ENCODE measurements at regions not wholly inside any gene's neighbourhood (a gene's known extent, or its start where the extent isn't known, plus 50 kb on each side); places are given as distances from the start of the nearest gene placed in this dataset.

- no peak for DNase-seq
- Histone ChIP-seq H3K4me1 (peaks cover 0 to 37% (median 12%) of the 10 kb centered on the region in 6 donors), H3K36me3 (no peaks in the 10 kb centered on the region), H3K9me3 (no peaks in the 10 kb centered on the region), H3K4me3 (no peak overlapping the region), H3K27me3 (replicated peaks in 1 of 7) (peaks cover 0 to 39% (median 0%) of the 10 kb centered on the region in 7 donors), H3K27ac (peak overlapping the region in 5 of 8 donors; percentile 1 to 63 (median 15))
- 47 to 80% (median 67%) methylated on average over 8 of the region's 8 CpGs for WGBS, 5 donors
- intact Hi-C loops (cut with DNase I; ENCODE audit: low total_unique reads) = no loop called here
- TF ChIP-seq, protein P1, sequence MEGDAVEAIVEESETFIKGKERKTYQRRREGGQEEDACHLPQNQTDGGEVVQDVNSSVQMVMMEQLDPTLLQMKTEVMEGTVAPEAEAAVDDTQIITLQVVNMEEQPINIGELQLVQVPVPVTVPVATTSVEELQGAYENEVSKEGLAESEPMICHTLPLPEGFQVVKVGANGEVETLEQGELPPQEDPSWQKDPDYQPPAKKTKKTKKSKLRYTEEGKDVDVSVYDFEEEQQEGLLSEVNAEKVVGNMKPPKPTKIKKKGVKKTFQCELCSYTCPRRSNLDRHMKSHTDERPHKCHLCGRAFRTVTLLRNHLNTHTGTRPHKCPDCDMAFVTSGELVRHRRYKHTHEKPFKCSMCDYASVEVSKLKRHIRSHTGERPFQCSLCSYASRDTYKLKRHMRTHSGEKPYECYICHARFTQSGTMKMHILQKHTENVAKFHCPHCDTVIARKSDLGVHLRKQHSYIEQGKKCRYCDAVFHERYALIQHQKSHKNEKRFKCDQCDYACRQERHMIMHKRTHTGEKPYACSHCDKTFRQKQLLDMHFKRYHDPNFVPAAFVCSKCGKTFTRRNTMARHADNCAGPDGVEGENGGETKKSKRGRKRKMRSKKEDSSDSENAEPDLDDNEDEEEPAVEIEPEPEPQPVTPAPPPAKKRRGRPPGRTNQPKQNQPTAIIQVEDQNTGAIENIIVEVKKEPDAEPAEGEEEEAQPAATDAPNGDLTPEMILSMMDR (IDR thresholded peaks at IDR 0.05 in 8 of 11, conservative IDR thresholded peaks at IDR 0.05 in 3 of 11) = no peak
- TF ChIP-seq POLR2AphosphoS5 (IDR thresholded peaks at IDR 0.05) = no peak
- no peak for TF ChIP-seq POLR2A (IDR thresholded peaks at IDR 0.05)
Observed at GRCh38 chr6:2546901-2547300, 203.8 kb downstream of the MYLK4 start.

- TF ChIP-seq POLR2AphosphoS5 (IDR thresholded peaks at IDR 0.05) (no peak), POLR2A (IDR thresholded peaks at IDR 0.05) (no peak)
- TF ChIP-seq, protein P1 (IDR thresholded peaks at IDR 0.05 in 8 of 11, conservative IDR thresholded peaks at IDR 0.05 in 3 of 11) = no peak
- H3K4me1 ChIP-seq = peaks cover 0 to 46% (median 14%) of the 10 kb centered on the region in 6 donors
- no peak for DNase-seq
- WGBS, 5 donors = 79 to 88% (median 87%) methylated on average over 6 of the region's 6 CpGs
- no peaks in the 10 kb centered on the region for H3K36me3 ChIP-seq
- H3K27ac ChIP-seq = no peak overlapping the region
- intact Hi-C loops (cut with DNase I; ENCODE audit: low total_unique reads) = no loop called here
- no peak overlapping the region for H3K4me3 ChIP-seq
- H3K9me3 ChIP-seq = no peaks in the 10 kb centered on the region
- peaks cover 0 to 51% (median 0%) of the 10 kb centered on the region in 7 donors for H3K27me3 ChIP-seq (replicated peaks in 1 of 7)
Observed at GRCh38 chr6:2545383-2546038, 205.2 kb downstream of the MYLK4 start.

GRCh38 chr6:2543321-2543720 is 207.4 kb downstream of the MYLK4 start:
- WGBS, 5 donors = 45 to 80% (median 73%) methylated on average over 2 of the region's 2 CpGs
- Histone ChIP-seq H3K4me3 (no peak overlapping the region), H3K4me1 (peaks cover 0 to 46% (median 14%) of the 10 kb centered on the region in 6 donors), H3K36me3 (no peaks in the 10 kb centered on the region), H3K9me3 (no peaks in the 10 kb centered on the region), H3K27ac (peak overlapping the region in 5 of 8 donors; percentile 27 to 72 (median 39)), H3K27me3 (replicated peaks in 1 of 7) (peaks cover 0 to 60% (median 0%) of the 10 kb centered on the region in 7 donors)
- intact Hi-C loops (cut with DNase I; ENCODE audit: low total_unique reads) = no loop called here
- TF ChIP-seq, protein P1 (IDR thresholded peaks at IDR 0.05 in 8 of 11, conservative IDR thresholded peaks at IDR 0.05 in 3 of 11) = no peak
- TF ChIP-seq POLR2A (IDR thresholded peaks at IDR 0.05) = no peak
- no peak for TF ChIP-seq POLR2AphosphoS5 (IDR thresholded peaks at IDR 0.05)
- no peak for DNase-seq

DNA sequence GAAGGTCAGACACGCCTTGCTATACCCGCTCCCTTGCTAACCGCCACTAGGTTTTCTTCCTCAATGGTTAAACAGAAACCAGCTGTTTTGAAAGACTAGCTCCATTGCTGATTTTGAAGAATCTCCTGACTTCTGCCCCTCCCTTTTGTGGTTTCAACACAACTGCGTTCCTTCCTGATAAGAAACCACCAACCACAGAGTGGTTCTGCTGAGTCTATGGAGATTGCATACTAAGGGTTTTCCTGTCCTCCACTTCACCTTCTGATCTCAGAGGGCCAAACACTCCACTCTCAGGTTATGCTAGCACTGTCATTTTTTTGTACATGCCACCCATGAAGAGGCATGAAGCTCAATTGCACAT is 207.9 kb downstream of the MYLK4 start:
- H3K36me3 ChIP-seq = no peaks in the 10 kb centered on the region
- TF ChIP-seq POLR2AphosphoS5 (IDR thresholded peaks at IDR 0.05) (peak in 1 of 3 donors; percentile 69), POLR2A (IDR thresholded peaks at IDR 0.05) (no peak)
- TF ChIP-seq, protein P1 (IDR thresholded peaks at IDR 0.05 in 8 of 11, conservative IDR thresholded peaks at IDR 0.05 in 3 of 11) = peak in 1 of 11 experiments; percentile 24
- H3K9me3 ChIP-seq = no peaks in the 10 kb centered on the region
- no peak overlapping the region for H3K4me3 ChIP-seq
- WGBS, 5 donors = 18 to 39% (median 33%) methylated on average over 4 of the region's 4 CpGs
- DNase-seq = no peak
- H3K27ac ChIP-seq = peak overlapping the region in 5 of 8 donors; percentile 31 to 72 (median 68)
- peaks cover 0 to 41% (median 14%) of the 10 kb centered on the region in 6 donors for H3K4me1 ChIP-seq
- peaks cover 0 to 58% (median 0%) of the 10 kb centered on the region in 7 donors for H3K27me3 ChIP-seq (replicated peaks in 1 of 7)
- intact Hi-C loops (cut with DNase I; ENCODE audit: low total_unique reads) = no loop called here
